Right forelimb (tissue), 1 donor: ENCODE measurements at regions not wholly inside any gene's neighbourhood (a gene's known extent, or its start where the extent isn't known, plus 50 kb on each side); places are given as distances from the start of the nearest gene placed in this dataset.

Experiments used
- DNase-seq: peaks from one replicate; pipeline ENCODE4 v3.0.0-alpha.2; 2018

- DNase-seq = peak; percentile 54
Observed at GRCh38 chr3:70550723-70551319, 238.4 kb upstream of the MDFIC2 start.

- DNase-seq = no peak
Observed at GRCh38 chr3:70546679-70547078, 234.2 kb upstream of the MDFIC2 start.

DNA sequence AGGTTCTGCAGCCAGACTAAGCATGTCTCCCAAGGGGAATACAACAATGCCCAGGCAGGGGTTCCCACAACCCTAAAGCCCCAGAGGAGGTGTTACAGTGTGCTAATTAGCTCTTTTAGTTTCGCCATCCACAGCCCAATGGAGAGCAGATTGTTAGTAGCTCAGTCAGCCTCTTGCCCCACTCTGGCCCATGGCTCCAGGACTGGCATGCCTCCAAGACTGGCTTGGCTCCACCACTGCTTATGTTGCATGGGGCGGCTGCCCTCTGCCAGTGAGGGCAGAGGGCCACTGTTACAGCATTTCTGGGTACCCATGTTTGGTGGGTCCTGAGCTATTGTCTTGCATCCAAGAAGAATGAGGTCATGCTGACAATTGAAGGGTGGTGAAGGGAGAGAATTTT is 231.1 kb upstream of the MDFIC2 start:
- no peak for DNase-seq

GRCh38 chr3:70539908-70540307 is 227.5 kb upstream of the MDFIC2 start:
- DNase-seq = no peak

- DNase-seq = no peak
Observed at GRCh38 chr3:70532806-70533205, 220.4 kb upstream of the MDFIC2 start.

- no peak for DNase-seq
Observed at GRCh38 chr3:70531838-70532489, 219.5 kb upstream of the MDFIC2 start.

DNA sequence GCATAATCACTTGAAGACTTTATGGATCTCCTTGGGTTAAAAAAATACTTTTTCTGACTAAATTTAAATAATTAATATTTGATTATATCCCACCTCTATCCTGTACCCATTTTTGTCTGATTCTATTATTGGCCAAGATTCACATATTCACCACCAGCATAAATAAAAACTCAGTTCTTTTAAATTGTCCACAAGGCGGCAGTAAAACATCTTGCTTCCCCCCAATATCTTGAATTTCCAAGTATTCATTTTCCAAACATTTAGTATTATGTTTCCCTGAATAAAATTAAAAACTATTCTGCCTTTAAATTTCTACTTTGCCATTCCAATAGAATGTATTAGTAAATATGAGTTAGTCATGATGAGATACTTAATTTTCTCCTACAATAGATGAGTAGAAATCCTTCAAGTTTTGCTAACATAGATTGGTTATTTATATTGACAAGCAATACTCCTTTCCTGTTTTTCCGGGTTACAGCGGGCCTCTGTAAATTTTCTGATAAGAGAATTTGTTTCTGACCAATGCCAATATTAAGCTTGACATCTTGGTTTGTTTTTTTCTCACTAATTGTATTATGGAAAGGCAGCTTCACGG is 218.7 kb upstream of the MDFIC2 start:
- DNase-seq = no peak

- no peak for DNase-seq
Observed at GRCh38 chr3:70530626-70531025, 218.2 kb upstream of the MDFIC2 start.

DNA sequence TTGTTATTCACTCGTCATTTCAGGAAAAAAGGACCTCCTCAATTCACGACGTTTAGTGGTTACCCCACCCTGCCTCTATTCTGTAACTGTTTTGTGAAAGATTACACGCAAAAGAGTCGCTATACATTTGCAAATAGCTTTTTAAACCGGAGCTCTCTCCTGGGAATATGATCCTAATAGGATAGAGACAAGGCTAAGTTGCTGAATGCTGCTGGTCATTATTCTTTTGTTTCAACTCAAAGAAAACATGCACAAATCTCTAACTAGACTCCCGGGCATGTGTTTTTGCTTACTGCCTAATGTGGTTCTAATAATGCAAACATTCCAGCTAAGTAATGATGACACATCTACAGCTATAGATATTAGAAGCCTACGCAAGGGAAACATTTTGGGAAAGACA is 214.6 kb upstream of the MDFIC2 start:
- DNase-seq = no peak

GRCh38 chr3:70519913-70520659 is 207.6 kb upstream of the MDFIC2 start:
- DNase-seq = no peak

DNA sequence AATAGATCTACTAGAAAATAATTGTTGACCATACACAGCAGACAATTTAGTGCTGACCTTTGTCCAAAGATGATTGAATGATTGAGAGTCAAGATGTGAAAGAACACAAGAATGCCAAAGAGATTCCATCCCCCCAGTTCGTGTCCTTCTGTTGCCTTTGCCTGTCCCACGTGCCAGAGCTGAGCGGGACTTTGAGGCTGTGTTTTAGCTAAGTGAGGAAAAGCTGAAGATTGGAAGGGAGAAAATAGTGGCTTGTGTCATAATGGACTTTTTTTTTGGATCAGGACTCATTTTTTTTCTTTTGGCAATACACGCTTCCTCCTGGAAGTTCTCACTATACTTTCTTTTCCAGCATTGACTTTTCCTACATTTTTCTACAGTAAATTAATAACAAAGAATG is 206.6 kb upstream of the MDFIC2 start:
- DNase-seq = no peak

DNA sequence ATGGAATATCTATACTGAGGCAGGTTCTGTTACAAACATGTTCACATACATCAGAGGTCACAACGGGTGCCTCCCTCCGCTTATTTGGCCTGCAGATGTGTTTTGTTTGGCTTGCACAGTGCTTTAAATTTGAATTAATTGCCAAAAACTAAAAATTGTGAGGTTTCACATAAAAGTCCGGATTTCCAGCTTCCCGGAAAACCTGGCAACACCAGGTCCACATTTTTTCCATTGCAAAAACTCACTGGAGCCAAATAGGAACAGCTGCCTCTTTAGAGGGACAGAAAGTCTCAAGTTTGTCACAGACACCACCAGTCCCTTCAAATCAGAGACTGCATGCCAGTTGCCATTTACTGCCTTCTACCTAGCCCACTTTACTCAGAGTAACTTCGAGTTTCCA is 205.9 kb upstream of the MDFIC2 start:
- DNase-seq = peak; percentile 53

DNA sequence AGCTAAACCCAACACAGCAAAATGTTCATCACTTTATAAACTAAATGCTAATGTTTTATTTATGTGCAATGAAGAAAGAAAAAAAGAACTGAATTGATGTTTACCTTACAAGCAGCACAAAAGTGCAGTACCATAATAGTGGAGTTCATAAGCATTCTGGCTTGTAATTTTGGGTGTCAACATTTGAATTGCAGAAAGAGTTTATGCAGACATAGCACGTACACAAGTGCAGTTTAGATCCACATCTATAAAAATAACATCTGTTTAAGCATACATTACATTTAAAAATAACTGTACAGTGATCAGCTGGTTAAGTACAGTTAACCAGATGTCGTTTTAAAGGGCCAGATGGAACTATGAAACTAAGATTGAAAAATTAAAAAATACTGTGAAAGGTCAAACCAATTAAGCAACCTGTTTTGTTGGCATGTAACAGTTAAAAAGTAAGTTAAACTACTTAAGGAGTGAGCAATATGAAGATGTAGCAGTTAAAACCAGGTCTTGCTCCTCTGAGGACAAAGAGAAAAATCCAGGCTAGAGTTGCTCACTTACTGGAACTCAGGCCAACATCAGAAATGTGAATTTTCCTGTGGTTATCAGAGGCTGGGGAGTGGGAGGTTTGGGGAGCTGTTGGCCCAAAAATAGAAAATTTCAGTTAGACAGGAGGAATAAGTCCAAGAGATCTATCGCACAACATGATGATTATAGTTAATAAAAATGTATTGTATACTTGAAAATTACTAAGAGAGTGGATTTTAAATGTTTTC is 204.9 kb upstream of the MDFIC2 start:
- DNase-seq = no peak

GRCh38 chr3:70516076-70516475 is 203.6 kb upstream of the MDFIC2 start:
- DNase-seq = no peak

DNA sequence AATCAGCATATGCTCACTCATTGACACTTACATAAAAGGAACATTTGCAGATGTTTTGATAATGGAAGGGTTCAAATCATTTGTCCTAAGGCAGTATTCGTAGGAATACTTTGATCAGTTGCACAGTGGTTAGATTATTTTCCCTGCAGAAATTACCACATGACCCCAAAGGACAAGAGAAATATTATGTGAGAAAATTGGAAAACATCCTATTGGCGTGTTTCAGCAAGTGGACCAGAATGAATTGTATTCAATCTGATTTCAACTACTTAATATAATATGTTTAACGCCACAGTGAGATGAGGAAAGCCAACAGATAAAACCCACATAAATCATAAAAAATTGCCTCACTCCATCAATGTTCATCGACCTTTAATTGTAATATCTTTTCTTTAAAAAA is 195.0 kb upstream of the MDFIC2 start:
- DNase-seq = no peak

DNA sequence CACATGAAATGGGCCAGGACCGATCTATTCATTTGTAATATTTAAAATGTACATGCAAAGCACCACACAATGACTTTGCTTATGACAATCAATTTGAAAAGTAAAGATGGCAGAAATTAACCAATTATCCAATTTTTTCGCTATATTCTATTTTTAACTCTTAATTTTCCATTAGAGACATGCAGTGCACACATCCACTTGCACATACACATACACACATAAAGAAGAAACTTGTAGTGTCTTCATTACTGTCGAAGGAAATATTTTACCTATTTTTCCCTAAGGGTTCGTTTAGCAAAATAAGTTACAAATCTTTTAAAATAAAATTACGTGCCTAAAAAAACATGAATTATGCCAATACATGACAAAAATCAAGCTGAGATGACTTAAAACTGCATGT is 194.3 kb upstream of the MDFIC2 start:
- no peak for DNase-seq

DNA sequence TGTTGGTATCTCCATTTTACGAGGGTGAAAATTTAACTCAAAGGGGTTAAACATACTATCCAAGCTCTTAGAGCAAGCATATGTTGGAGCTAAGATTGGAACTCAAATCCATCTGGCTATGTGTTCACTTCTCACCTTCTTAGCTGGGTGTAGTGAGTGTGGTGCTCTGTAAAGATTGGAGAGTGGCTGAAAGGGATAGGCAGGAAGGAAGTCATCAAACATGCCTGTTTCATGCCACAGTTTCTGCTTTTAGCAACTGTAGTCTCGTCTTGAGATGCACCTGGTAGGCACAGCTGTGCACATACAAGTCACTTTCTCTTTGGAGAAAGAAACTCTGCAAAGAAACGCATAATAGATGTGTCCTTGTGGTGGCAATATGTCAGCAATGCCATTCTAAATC is 189.1 kb upstream of the MDFIC2 start:
- DNase-seq = no peak

DNA sequence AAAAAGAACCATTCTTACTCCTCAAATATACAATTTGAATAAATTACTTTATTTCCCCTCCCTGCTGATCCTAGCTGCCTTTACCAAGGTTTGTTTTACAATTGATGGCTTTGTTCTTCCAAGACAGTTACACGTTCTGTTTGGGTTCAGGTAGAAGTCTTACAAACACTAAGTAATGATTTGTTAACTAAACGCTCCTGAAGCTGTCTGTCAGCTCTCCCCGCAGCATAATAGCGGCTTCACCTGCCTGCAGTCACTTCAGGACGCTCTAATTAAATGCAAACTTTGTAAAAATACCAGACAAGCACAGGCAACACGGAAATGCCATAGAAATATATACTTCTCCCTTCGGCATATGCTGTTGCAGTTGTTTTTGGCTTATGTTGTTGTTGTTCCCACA is 176.4 kb upstream of the MDFIC2 start:
- no peak for DNase-seq

- DNase-seq = no peak
Observed at GRCh38 chr3:70488131-70488530, 175.7 kb upstream of the MDFIC2 start.

GRCh38 chr3:70486414-70487017 is 174.1 kb upstream of the MDFIC2 start:
- no peak for DNase-seq

DNA sequence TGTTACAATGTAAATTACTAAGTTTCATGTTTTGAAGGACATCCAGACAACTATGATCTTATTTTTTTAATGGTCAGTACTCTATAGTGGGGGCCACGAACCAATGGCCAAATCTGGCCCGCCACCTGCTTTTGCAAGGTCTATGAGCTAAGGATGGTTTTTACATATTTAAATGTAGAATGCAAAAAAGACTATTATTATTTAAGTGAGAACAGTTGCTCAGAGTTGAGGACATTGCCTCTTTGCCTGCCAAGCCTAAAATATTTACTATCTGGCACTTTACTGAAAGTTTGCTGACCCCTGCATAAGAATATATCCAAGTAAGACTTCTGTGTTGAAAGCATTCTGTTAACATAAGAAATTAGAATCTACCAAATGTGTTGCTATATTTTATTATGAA is 163.7 kb upstream of the MDFIC2 start:
- no peak for DNase-seq

DNA sequence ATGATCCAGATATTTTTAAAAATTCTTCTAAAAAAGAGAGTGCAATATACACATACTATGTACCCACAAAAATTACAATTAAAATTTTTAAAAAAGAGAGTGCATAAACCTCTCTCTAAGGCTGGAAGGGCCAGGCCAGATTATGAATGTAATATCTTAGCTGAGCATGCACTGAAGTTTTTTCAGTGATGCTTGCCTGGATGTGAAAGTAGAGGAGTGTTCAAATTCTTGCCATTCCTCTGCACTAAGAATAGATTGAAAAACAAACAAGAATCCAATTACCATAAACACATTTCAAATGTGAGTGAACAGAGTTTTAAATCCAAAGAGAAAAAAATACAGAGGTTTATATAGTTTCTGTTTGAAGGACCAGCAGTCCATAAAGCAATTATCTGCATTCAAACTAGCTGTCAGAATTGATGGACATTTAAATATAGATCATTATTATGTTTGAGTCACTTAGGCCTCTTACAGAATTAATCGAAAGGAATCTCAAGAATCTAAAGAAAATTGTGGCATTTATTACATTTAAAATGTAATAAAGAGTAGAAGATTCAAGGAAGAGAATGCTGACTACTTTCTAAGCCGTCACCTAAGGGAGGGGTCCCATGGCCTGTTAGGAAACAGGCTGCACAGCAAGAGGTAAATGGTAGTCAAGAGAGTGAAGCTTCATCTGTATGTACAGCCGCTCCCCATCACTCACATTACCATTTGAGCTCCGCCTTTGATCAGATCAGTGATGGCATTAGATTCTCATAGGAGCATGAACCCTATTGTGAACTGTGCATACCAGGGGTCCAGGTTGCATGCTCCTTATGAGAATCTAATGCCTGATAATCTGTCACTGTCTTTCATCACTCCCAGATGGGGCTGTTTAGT is 159.3 kb upstream of the MDFIC2 start:
- no peak for DNase-seq
